Astrocyte of the spinal cord (primary cell): ENCODE measurements at regions not wholly inside any gene's neighbourhood (a gene's known extent, or its start where the extent isn't known, plus 50 kb on each side); places are given as distances from the start of the nearest gene placed in this dataset.

Experiments used
- DNase-seq: peaks from one replicate; pipeline ENCODE4 v3.0.0; 2011; ENCODE audit warnings: low read depth, low spot score
- H3K4me3 ChIP-seq: 2 replicates; pipeline ENCODE4 v1.5.1; 2011; ENCODE audit warnings: low read depth, mild to moderate bottlenecking, low read length, moderate library complexity
- CTCF ChIP-seq: IDR thresholded peaks from 2 replicates; pipeline ENCODE4 v1.5.1; 2012; ENCODE audit warnings: low read depth, mild to moderate bottlenecking, low read length, inconsistent platforms
- in situ Hi-C: cut with HindIII; loops from 2 replicates; pipeline ENCODE4 v1.10.0; 2017; ENCODE audit warnings: low sequenced_read_pairs

GRCh38 chr5:35488791-35489190 lies 128.9 kb upstream of the SPEF2 start:
- in situ Hi-C loops, result no loop called here
- no peak overlapping the region for H3K4me3 ChIP-seq
- TF ChIP-seq CTCF, result no peak
- no peak for DNase-seq

GRCh38 chr5:35488055-35488454 lies 129.6 kb upstream of the SPEF2 start:
- TF ChIP-seq CTCF, result no peak
- in situ Hi-C loops, result no loop called here
- DNase-seq, result no peak
- no peak overlapping the region for H3K4me3 ChIP-seq

GRCh38 chr5:35487233-35488025 lies 130.2 kb upstream of the SPEF2 start:
- TF ChIP-seq CTCF, result no peak
- in situ Hi-C loops, result no loop called here
- no peak for DNase-seq
- no peak overlapping the region for H3K4me3 ChIP-seq

GRCh38 chr5:35485487-35485886 lies 132.2 kb upstream of the SPEF2 start:
- in situ Hi-C loops, result no loop called here
- TF ChIP-seq CTCF, result no peak
- no peak overlapping the region for H3K4me3 ChIP-seq
- DNase-seq, result no peak

- no peak for TF ChIP-seq CTCF
- H3K4me3 ChIP-seq, result no peak overlapping the region
- in situ Hi-C loops, result no loop called here
- DNase-seq, result no peak
Observed at GRCh38 chr5:35484241-35484640, 133.4 kb upstream of the SPEF2 start.

GRCh38 chr5:35483780-35484179 lies 133.9 kb upstream of the SPEF2 start:
- H3K4me3 ChIP-seq, result no peak overlapping the region
- no peak for TF ChIP-seq CTCF
- DNase-seq, result no peak
- in situ Hi-C loops, result no loop called here

- in situ Hi-C loops, result no loop called here
- TF ChIP-seq CTCF, result no peak
- H3K4me3 ChIP-seq, result no peak overlapping the region
- no peak for DNase-seq
Observed at GRCh38 chr5:35483191-35483590, 134.5 kb upstream of the SPEF2 start.
